H1 (cell line): ENCODE measurements at regions not wholly inside any gene's neighbourhood (a gene's known extent, or its start where the extent isn't known, plus 50 kb on each side); places are given as distances from the start of the nearest gene placed in this dataset.

ENCODE experiments used
- CTCF ChIA-PET: fragments of 300-600 bp; sonication (Branson Sonifier 250); formaldehyde crosslinking; loops from one replicate; lab custom pipeline; 2021; ENCODE audit not compliant: partially characterized antibody; lab: Charles Lee
- POLR2A ChIA-PET: fragments of 300-600 bp; sonication (Branson Sonifier 250); formaldehyde crosslinking; loops from one replicate; lab custom pipeline; 2021; ENCODE audit warnings: inconsistent platforms; ENCODE audit not compliant: partially characterized antibody; lab: Charles Lee
- DNase-seq, 2 experiments: peaks; one replicate each; pipeline versions ENCODE4 v3.0.0 to v3.0.0-alpha.2; 2010 to 2022; ENCODE audit warnings: low spot score in 2 of 2, low read depth in 1 of 2, mixed read lengths in 1 of 2
- FAIRE-seq: peaks from 2 replicates; lab custom pipeline; 2011; peaks lifted over from hg19 to GRCh38; lab: Jason Lieb, UNC
- H2AFZ ChIP-seq: 2 replicates; pipeline ENCODE4 v1.8.1; 2012; ENCODE audit warnings: low read length, inconsistent platforms
- H2AK5ac ChIP-seq: 2 replicates; pipeline ENCODE4 v1.6.1; 2013; ENCODE audit warnings: low read depth, low read length
- H2BK120ac ChIP-seq: replicated peaks from 2 replicates; pipeline ENCODE3; 2013; ENCODE audit warnings: low read depth, low read length, inconsistent platforms
- H2BK12ac ChIP-seq: 2 replicates; pipeline ENCODE4 v1.6.1; 2013; ENCODE audit warnings: low read depth, low read length
- H2BK15ac ChIP-seq: 2 replicates; pipeline ENCODE4 v1.6.1; 2013; ENCODE audit warnings: low read length
- H2BK20ac ChIP-seq: 2 replicates; pipeline ENCODE4 v1.6.1; 2013; ENCODE audit warnings: low read length
- H2BK5ac ChIP-seq: 2 replicates; pipeline ENCODE4 v1.6.1; 2013; ENCODE audit warnings: low read depth, low read length
- H3K14ac ChIP-seq: 2 replicates; pipeline ENCODE4 v1.6.1; 2013; ENCODE audit warnings: inconsistent platforms; ENCODE audit not compliant: insufficient read length
- H3K18ac ChIP-seq: 2 replicates; pipeline ENCODE4 v1.6.1; 2013; ENCODE audit warnings: low read length; ENCODE audit errors: extremely low read depth
- H3K23ac ChIP-seq: 2 replicates; pipeline ENCODE4 v1.6.1; 2013; ENCODE audit warnings: inconsistent platforms; ENCODE audit not compliant: insufficient read length
- H3K23me2 ChIP-seq: 2 replicates; pipeline ENCODE4 v1.6.1; 2013; ENCODE audit warnings: low read depth, low read length
- H3K27ac ChIP-seq: 2 replicates; pipeline ENCODE4 v1.6.1; 2011; ENCODE audit warnings: low read depth, low read length, inconsistent platforms
- H3K27me3 ChIP-seq, 4 experiments: replicated peaks in 1 of 4; 1 replicate in 1 of 4; 2 replicates in 3 of 4; pipeline versions ENCODE4 v1.6.1 to v1.8.1; 2011 to 2013; ENCODE audit warnings: low read length in 3 of 4, mild to moderate bottlenecking in 3 of 4, inconsistent platforms in 2 of 4, mixed read lengths in 2 of 4, moderate library complexity in 1 of 4; ENCODE audit not compliant: control insufficient read depth in 3 of 4, insufficient read depth in 3 of 4; ENCODE audit errors: extremely low read depth in 1 of 4
- H3K36me3 ChIP-seq, 4 experiments: 2 replicates each; pipeline versions ENCODE4 v1.6.1 to v1.8.1; 2011 to 2013; ENCODE audit warnings: mild to moderate bottlenecking in 4 of 4, low read length in 3 of 4, moderate library complexity in 2 of 4, control low read depth in 1 of 4, inconsistent platforms in 1 of 4; ENCODE audit not compliant: insufficient read depth in 4 of 4, control insufficient read depth in 2 of 4
- H3K4ac ChIP-seq: replicated peaks from 2 replicates; pipeline ENCODE3; 2013; ENCODE audit warnings: low read length, low read depth, mixed read lengths, inconsistent platforms; ENCODE audit not compliant: insufficient read length
- H3K4me1 ChIP-seq, 4 experiments: replicated peaks in 1 of 4; 1 replicate in 1 of 4; 2 replicates in 3 of 4; pipeline versions ENCODE4 v1.6.1 to v1.8.1; 2011 to 2013; ENCODE audit warnings: low read length in 3 of 4, inconsistent platforms in 2 of 4, mixed read lengths in 1 of 4; ENCODE audit not compliant: insufficient read depth in 4 of 4, control insufficient read depth in 3 of 4
- H3K4me2 ChIP-seq, 2 experiments: 2 replicates each; pipeline versions ENCODE4 v1.6.1 to v1.8.1; 2011 to 2013; ENCODE audit warnings: low read depth in 2 of 2, low read length in 2 of 2, control low read depth in 1 of 2, inconsistent platforms in 1 of 2, mild to moderate bottlenecking in 1 of 2; ENCODE audit not compliant: insufficient read depth in 1 of 2
- H3K4me3 ChIP-seq, 4 experiments: fragments of 200-600, 300-600 bp in 1 of 4; sonication (generic), shearing (Covaris generic), sonication (Bioruptor Twin) in 1 of 4; 2 replicates each; pipeline versions ENCODE4 v1.5.1 to v1.8.1; 2011 to 2016; ENCODE audit warnings: low read length in 4 of 4, low read depth in 3 of 4, control low read depth in 2 of 4, inconsistent platforms in 2 of 4, mild to moderate bottlenecking in 2 of 4, mixed read lengths in 1 of 4, moderate library complexity in 1 of 4; ENCODE audit not compliant: insufficient read depth in 2 of 4; ENCODE audit errors: extremely low read depth in 1 of 4
- H3K56ac ChIP-seq: replicated peaks from 2 replicates; pipeline ENCODE3; 2013; ENCODE audit warnings: low read depth, mild to moderate bottlenecking, mixed read lengths, low read length, inconsistent platforms; ENCODE audit not compliant: insufficient read length
- H3K79me1 ChIP-seq: 2 replicates; pipeline ENCODE4 v1.6.1; 2013; ENCODE audit warnings: low read depth, low read length, control low read depth
- H3K79me2 ChIP-seq, 2 experiments: 2 replicates each; pipeline versions ENCODE4 v1.6.1 to v1.8.1; 2012 to 2013; ENCODE audit warnings: low read length in 2 of 2, mild to moderate bottlenecking in 2 of 2, inconsistent platforms in 1 of 2; ENCODE audit not compliant: insufficient read depth in 2 of 2, control insufficient read depth in 1 of 2
- H3K9ac ChIP-seq, 4 experiments: replicated peaks in 1 of 4; 1 replicate in 1 of 4; 2 replicates in 3 of 4; pipeline versions ENCODE4 v1.6.1 to v1.8.1; 2011 to 2013; ENCODE audit warnings: low read depth in 3 of 4, low read length in 3 of 4, control low read depth in 2 of 4, mild to moderate bottlenecking in 2 of 4, moderate library complexity in 2 of 4, inconsistent platforms in 1 of 4; ENCODE audit errors: extremely low read depth in 1 of 4
- H3K9me3 ChIP-seq, 2 experiments: 2 replicates each; pipeline versions ENCODE4 v1.6.1 to v1.8.1; 2012 to 2013; ENCODE audit warnings: mild to moderate bottlenecking in 2 of 2, moderate library complexity in 2 of 2, control low read depth in 1 of 2, inconsistent platforms in 1 of 2, low read depth in 1 of 2, low read length in 1 of 2, mixed read lengths in 1 of 2; ENCODE audit not compliant: insufficient read depth in 2 of 2
- H4K20me1 ChIP-seq, 2 experiments: replicated peaks in 1 of 2; 2 replicates each; pipeline versions ENCODE3 to v1.8.1; 2011 to 2013; ENCODE audit warnings: inconsistent platforms in 2 of 2, low read length in 2 of 2, mild to moderate bottlenecking in 1 of 2; ENCODE audit not compliant: insufficient read depth in 2 of 2, control insufficient read depth in 1 of 2
- H4K5ac ChIP-seq: 2 replicates; pipeline ENCODE4 v1.6.1; 2013; ENCODE audit warnings: low read length, low read depth, mixed read lengths, inconsistent platforms; ENCODE audit not compliant: insufficient read length
- H4K8ac ChIP-seq: 2 replicates; pipeline ENCODE4 v1.8.0; 2013; ENCODE audit warnings: mild to moderate bottlenecking, moderate library complexity, low read length, inconsistent platforms; ENCODE audit not compliant: insufficient read depth; ENCODE audit errors: extremely low read depth
- H4K91ac ChIP-seq: replicated peaks from 2 replicates; pipeline ENCODE3; 2013; ENCODE audit warnings: low read length, mixed read lengths, inconsistent platforms; ENCODE audit not compliant: insufficient read length
- ASH2L ChIP-seq: fragments of 200-600, 300-600 bp; sonication (generic); IDR thresholded peaks from one replicate; pipeline ENCODE4 v1.7.1; 2017; ENCODE audit warnings: low read length
- EGR1 ChIP-seq: IDR thresholded peaks from 2 replicates; pipeline ENCODE4 v1.6.1; 2011; ENCODE audit warnings: low read depth, low read length, borderline replicate concordance
- EP300 ChIP-seq, 2 experiments: IDR thresholded peaks; 1 replicate in 1 of 2; 2 replicates in 1 of 2; pipeline ENCODE4 v1.6.1; 2011 to 2012; ENCODE audit warnings: low read depth in 2 of 2, low read length in 2 of 2, mild to moderate bottlenecking in 2 of 2, borderline replicate concordance in 1 of 2, inconsistent platforms in 1 of 2, moderate library complexity in 1 of 2
- GTF2F1 ChIP-seq: IDR thresholded peaks from 2 replicates; pipeline ENCODE4 v1.6.1; 2012; ENCODE audit warnings: low read depth, low read length, improper control_type of control experiment, borderline replicate concordance
- HDAC2 ChIP-seq, 2 experiments: fragments of 300-600 bp in 1 of 2; sonication (generic) in 1 of 2; IDR thresholded peaks; 2 replicates each; pipeline ENCODE4 v1.6.1; 2011 to 2012; ENCODE audit warnings: low read depth in 2 of 2, low read length in 2 of 2, mild to moderate bottlenecking in 2 of 2, moderate library complexity in 2 of 2, borderline replicate concordance in 1 of 2, inconsistent platforms in 1 of 2
- HDAC6 ChIP-seq: IDR thresholded peaks from one replicate; pipeline ENCODE4 v1.7.1; 2012; ENCODE audit warnings: low read depth, mild to moderate bottlenecking, inconsistent platforms, low read length, moderate library complexity
- KDM5A ChIP-seq: fragments of 200-600 bp; IDR thresholded peaks from 2 replicates; pipeline ENCODE4 v1.7.1; 2012; ENCODE audit warnings: mild to moderate bottlenecking, low read length, inconsistent platforms, mixed read lengths
- RBBP5 ChIP-seq: IDR thresholded peaks from 2 replicates; pipeline ENCODE4 v1.7.1; 2012; ENCODE audit warnings: low read depth, mild to moderate bottlenecking, inconsistent platforms, low read length, moderate library complexity, borderline replicate concordance
- RFX5 ChIP-seq: IDR thresholded peaks from 2 replicates; pipeline ENCODE4 v1.6.1; 2011; ENCODE audit warnings: low read depth, low read length, improper control_type of control experiment, borderline replicate concordance
- SAP30 ChIP-seq: fragments of 300-600 bp; sonication (generic); IDR thresholded peaks from 2 replicates; pipeline ENCODE4 v1.7.1; 2012; ENCODE audit warnings: low read length, moderate library complexity, mild to moderate bottlenecking, inconsistent platforms; ENCODE audit not compliant: insufficient read depth, insufficient replicate concordance
- SIRT6 ChIP-seq: IDR thresholded peaks from one replicate; pipeline ENCODE4 v1.7.1; 2012; ENCODE audit warnings: low read length, inconsistent platforms
- USF2 ChIP-seq: IDR thresholded peaks from 2 replicates; pipeline ENCODE4 v1.6.1; 2011; ENCODE audit warnings: low read length, improper control_type of control experiment
- WGBS, 2 experiments: shearing (Covaris generic) in 1 of 2; methylation state at CpG; one replicate each; pipeline versions ENCODE4 v1.1.6 to v1.1.7; 2013 to 2015; ENCODE audit warnings: low lambda C conversion rate in 2 of 2, mixed read lengths in 2 of 2, inconsistent platforms in 1 of 2, low coverage in 1 of 2, missing lambda C conversion rate in 1 of 2; ENCODE audit not compliant: insufficient replicate concordance in 2 of 2, insufficient coverage in 1 of 2, insufficient read length in 1 of 2; ENCODE audit errors: extremely low coverage in 1 of 2, missing lambda C conversion rate in 1 of 2; 5-methylcytosine and 5-hydroxymethylcytosine counted together

- ChIA-PET CTCF (interaction anchor here (1.4 to 2.1 kb wide), 5 partner anchors 12 to 51 kb away, joined by 3 to 11 read pairs (median 5); no protein-coding TSS in a partner anchor), POLR2A (interaction anchor here (1.1 kb wide), 1 partner anchor 75 kb away, joined by 4 read pairs; the partner anchor contains the start of gene TMPO)
- no peak overlapping the region for H3K18ac ChIP-seq
- no peak overlapping the region for H3K14ac ChIP-seq
- no peak overlapping the region for H3K4ac ChIP-seq
- H2BK120ac ChIP-seq, result no peak overlapping the region
- no peak overlapping the region for H3K4me3 ChIP-seq
- H3K9me3 ChIP-seq, result no peaks in the 10 kb centered on the region
- H2BK12ac ChIP-seq, result no peak overlapping the region
- H3K23me2 ChIP-seq, result no peaks in the 10 kb centered on the region
- FAIRE-seq, result no peak
- WGBS, 2 experiments, result 81% methylated on average over 4 of the region's 4 CpGs; no CpG with 5 or more reads in 1 of the 2 experiments
- no peak overlapping the region for H3K9ac ChIP-seq
- H3K36me3 ChIP-seq, result no peaks in the 10 kb centered on the region
- H4K5ac ChIP-seq, result no peak overlapping the region
- H2BK5ac ChIP-seq, result no peak overlapping the region
- H3K56ac ChIP-seq, result no peak overlapping the region
- H3K79me1 ChIP-seq, result no peaks in the 10 kb centered on the region
- H2BK20ac ChIP-seq, result no peak overlapping the region
- H3K4me2 ChIP-seq, result no peak overlapping the region
- H4K20me1 ChIP-seq, result no peaks in the 10 kb centered on the region
- no peaks in the 10 kb centered on the region; a peak in 1 of 7 replicates for H3K27me3 ChIP-seq
- H2AFZ ChIP-seq, result no peak overlapping the region
- no peak overlapping the region for H4K91ac ChIP-seq
- no peak overlapping the region for H2AK5ac ChIP-seq
- H3K79me2 ChIP-seq, result no peaks in the 10 kb centered on the region
- no peak overlapping the region for H4K8ac ChIP-seq
- H3K27ac ChIP-seq, result no peak overlapping the region
- no peak overlapping the region for H2BK15ac ChIP-seq
- no peak overlapping the region for H3K23ac ChIP-seq
- no peak for DNase-seq
- no peaks in the 10 kb centered on the region for H3K4me1 ChIP-seq
- no peak for TF ChIP-seq USF2
- TF ChIP-seq SAP30, result no peak
- no peak for TF ChIP-seq ASH2L
- TF ChIP-seq RBBP5, result no peak
- no peak for TF ChIP-seq RFX5
- TF ChIP-seq HDAC6, result no peak
- no peak for TF ChIP-seq EP300 (IDR thresholded peaks at IDR 0.05; ENCODE audit: borderline replicate concordance in 1 of 2, low read depth in 2 of 2, low read length in 2 of 2)
- TF ChIP-seq SIRT6, result no peak
- TF ChIP-seq KDM5A, result no peak
- TF ChIP-seq EGR1, result no peak
- no peak for TF ChIP-seq GTF2F1
- TF ChIP-seq HDAC2 (IDR thresholded peaks at IDR 0.05; ENCODE audit: borderline replicate concordance in 1 of 2, low read depth in 2 of 2, low read length in 2 of 2), result no peak
Observed at GRCh38 chr12:98439981-98440581, 75.3 kb upstream of the TMPO start.
